ENCODE measurements at regions not wholly inside any gene's neighbourhood (a gene's known extent, or its start where the extent isn't known, plus 50 kb on each side); places are given as distances from the start of the nearest gene placed in this dataset.

DNA sequence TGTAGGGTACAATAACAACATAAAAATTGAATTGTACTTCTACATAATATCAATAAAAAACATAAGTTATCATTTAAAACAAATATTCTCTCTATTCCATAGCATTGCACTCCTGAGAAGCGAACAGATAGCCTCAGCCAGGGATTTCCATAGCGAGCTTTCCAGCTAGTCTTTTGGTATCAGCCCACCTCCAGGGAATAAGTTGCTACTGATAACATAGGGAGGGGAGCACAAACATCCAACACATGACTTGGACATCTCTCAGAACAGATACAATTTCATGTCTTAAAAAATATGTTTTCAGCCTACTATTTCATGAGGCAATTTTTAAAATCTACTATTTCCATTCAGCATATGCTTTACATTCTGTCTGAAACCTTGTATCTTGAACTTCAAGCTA lies 804.4 kb upstream of the RAB6C start:
- Mint-ChIP-seq H3K9me3 (no peaks in the 10 kb centered on the region), H3K36me3 (no peaks in the 10 kb centered on the region), H3K4me3 (no peak overlapping the region), H3K27ac (no peak overlapping the region), H3K4me1 (no peaks in the 10 kb centered on the region), H3K27me3 (no peaks in the 10 kb centered on the region)
- DNase-seq: no peak

DNA sequence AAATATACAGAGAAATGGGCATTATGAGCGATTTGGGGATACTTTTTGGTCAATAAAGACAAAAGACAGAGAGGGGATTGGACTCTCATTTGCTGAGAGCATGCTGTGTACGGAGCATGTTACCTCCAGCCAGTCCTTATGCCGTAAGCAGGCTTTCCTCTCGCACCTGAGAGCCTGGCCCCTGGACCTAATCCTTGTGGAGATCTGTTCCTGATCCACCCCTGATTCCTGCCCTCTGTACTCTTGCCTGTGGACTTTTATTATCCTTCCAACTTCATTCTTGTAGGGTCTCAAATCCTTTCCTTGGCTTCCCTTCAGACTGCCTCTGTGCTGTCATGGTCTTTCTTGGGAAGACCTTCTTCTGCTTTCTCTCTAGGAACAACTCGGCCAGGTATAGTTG lies 803.1 kb upstream of the RAB6C start:
- Mint-ChIP-seq H3K27ac (no peak overlapping the region), H3K9me3 (no peaks in the 10 kb centered on the region), H3K36me3 (no peaks in the 10 kb centered on the region), H3K4me3 (no peak overlapping the region), H3K4me1 (no peaks in the 10 kb centered on the region), H3K27me3 (no peaks in the 10 kb centered on the region)
- DNase-seq: no peak

DNA sequence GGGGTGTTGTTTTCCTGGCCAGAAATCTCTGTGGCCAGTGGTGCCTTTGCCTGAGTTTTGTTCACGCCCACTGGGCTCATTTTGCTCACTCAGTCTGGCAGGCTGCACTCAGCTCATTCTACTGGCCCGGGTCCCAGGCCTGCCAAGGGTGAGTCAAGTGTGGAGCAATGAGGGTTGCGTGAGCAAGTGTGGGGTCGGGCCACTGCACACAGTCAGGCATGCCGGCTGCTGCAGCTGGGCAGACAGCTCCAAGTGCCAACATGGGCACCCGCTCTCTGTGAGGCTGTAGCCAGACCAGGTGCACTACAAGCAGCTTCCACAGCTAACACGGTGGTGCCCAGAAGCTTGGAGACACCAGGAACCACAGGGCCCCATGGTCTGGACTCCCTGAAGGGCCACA lies 801.1 kb upstream of the RAB6C start:
- H3K36me3 Mint-ChIP-seq: no peaks in the 10 kb centered on the region
- no peaks in the 10 kb centered on the region for H3K27me3 Mint-ChIP-seq
- no peak for DNase-seq
- no peak overlapping the region for H3K4me3 Mint-ChIP-seq
- no peaks in the 10 kb centered on the region for H3K4me1 Mint-ChIP-seq
- H3K9me3 Mint-ChIP-seq: no peaks in the 10 kb centered on the region
- no peak overlapping the region for H3K27ac Mint-ChIP-seq

DNA sequence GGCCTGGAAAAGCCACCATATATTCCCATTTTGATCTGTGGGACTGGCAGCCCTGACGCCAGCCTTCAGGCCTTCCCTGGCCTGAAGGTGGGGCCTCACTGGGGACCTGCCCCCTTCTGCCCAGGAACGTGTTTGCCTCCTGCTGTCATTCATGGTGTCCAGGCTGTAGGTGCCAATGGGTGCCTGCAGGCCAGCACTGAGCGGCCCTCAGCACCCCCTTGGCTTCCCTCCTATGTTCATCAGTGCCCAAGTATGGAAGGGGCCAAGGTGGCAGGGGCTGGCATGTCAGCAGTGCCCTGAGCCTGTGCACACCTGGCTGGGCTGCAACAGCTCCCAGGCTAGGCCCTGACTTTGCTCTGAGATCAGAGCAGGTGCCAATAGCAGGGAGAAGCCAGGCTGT lies 800.3 kb upstream of the RAB6C start:
- no peaks in the 10 kb centered on the region for H3K9me3 Mint-ChIP-seq
- no peak overlapping the region for H3K4me3 Mint-ChIP-seq
- H3K27me3 Mint-ChIP-seq: no peaks in the 10 kb centered on the region
- no peak for DNase-seq
- no peaks in the 10 kb centered on the region for H3K36me3 Mint-ChIP-seq
- H3K27ac Mint-ChIP-seq: no peak overlapping the region
- H3K4me1 Mint-ChIP-seq: no peaks in the 10 kb centered on the region

DNA sequence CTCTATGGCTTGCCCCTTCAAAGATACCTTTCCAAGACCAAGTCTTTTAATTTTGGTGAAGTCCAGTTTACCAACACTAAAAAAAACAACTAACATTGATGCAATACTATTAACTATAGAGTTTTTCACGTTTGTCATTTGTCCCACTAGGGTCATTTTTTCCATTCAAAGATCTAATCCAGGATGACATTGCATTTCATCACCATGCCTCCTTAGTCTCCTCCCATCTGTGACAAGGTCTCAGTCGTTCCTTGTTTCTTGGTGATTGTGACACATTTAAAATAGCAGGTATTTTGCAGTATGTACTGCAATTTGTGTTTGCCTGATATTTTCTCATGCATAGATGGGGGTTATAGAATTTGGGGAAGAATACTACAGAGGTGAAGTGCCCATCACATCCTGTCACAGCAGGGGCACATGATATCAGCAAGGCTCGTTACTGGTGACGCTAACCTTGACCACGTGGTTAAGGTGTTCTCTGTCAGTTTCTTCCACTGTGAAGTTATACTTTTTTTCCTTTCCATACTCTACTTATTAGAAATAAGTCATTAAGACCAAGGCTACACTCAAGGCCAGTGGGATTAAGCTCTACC lies 799.2 kb upstream of the RAB6C start:
- no peaks in the 10 kb centered on the region for H3K36me3 Mint-ChIP-seq
- H3K27me3 Mint-ChIP-seq: no peaks in the 10 kb centered on the region
- no peaks in the 10 kb centered on the region for H3K4me1 Mint-ChIP-seq
- DNase-seq: no peak
- no peaks in the 10 kb centered on the region for H3K9me3 Mint-ChIP-seq
- H3K4me3 Mint-ChIP-seq: no peak overlapping the region
- H3K27ac Mint-ChIP-seq: no peak overlapping the region

DNA sequence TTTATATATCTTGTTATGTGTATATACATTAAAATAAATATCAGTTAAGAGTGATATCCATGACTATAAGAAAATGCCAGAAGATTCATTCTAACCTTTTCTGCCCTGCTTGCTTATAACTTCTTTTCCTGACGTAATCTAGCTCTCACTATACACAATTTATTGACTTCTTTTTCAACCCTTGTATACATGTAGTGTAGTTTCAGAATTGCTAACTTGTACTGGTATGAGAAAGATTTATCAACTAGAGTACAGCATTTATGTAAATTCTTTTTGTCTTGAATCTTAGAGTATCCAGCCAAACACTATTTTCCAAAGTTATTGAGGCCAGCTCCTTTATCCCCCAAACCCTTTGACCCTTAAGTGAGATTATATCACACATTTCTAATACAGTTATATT lies 798.0 kb upstream of the RAB6C start:
- Mint-ChIP-seq H3K9me3 (no peaks in the 10 kb centered on the region), H3K4me3 (no peak overlapping the region), H3K27ac (no peak overlapping the region), H3K36me3 (no peaks in the 10 kb centered on the region), H3K27me3 (peaks cover 6% of the 10 kb centered on the region), H3K4me1 (no peaks in the 10 kb centered on the region)
- no peak for DNase-seq

DNA sequence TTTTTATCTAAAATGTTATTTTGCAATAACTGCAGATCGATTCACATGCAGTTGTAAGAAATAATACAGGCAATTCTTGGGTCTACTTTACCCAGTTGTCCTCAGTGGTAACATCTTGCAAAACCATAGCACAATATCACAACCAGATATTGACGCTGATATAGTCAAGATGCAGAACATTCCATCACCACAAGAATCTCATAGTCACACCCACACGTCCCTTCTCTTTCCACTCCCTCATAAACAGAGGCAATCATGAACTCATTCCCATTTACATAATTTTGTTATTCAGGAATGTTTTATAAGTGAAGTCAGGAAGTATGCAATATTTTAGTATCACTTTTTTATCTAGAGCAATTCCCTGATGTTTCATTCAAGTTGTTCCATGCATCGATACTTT lies 797.5 kb upstream of the RAB6C start:
- DNase-seq: no peak
- Mint-ChIP-seq H3K36me3 (no peaks in the 10 kb centered on the region), H3K4me3 (no peak overlapping the region), H3K4me1 (no peaks in the 10 kb centered on the region), H3K27ac (no peak overlapping the region), H3K27me3 (peaks cover 12% of the 10 kb centered on the region), H3K9me3 (no peaks in the 10 kb centered on the region)

DNA sequence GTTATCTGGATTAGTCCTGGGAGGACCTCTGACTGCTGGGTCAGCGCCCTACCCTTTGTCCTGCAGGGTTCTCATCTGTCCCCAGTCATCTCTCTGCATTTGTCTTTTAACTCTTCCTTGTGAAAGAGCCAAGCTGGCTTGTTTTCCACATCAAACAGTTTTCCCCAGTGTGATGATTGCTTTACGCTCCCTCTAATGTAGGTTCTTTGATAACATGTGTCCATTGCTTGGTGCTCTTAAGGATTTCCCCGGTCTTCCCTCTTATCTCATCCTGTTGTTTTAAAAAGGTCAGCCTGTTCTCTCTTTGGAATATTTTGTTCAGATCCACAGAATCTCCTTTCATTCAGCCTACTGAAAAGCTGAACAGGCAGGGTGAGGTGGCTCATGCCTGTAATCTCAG lies 792.1 kb upstream of the RAB6C start:
- Mint-ChIP-seq H3K36me3 (no peaks in the 10 kb centered on the region), H3K4me1 (no peaks in the 10 kb centered on the region), H3K27ac (no peak overlapping the region), H3K27me3 (peaks cover 28% of the 10 kb centered on the region), H3K9me3 (no peaks in the 10 kb centered on the region), H3K4me3 (no peak overlapping the region)
- DNase-seq: no peak

DNA sequence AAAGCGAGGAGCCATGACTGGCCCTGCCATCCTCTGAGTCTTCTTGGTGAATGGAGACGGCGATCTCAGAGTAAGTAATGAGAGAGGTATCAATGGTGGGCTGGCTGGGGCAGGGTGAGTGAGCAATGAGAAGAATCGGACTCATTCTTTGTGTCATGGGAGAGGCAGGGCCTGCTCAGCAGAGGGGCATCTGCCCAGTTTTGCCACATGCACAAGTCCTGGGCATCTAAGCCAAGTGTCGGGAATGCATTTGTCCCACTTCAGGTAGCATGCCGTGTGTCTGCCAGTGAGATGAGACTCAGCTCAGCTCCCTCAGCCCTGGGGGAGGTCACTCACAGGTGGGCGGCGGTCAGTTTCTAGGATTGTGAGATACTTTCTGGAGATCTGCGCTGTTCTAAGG lies 791.0 kb upstream of the RAB6C start:
- Mint-ChIP-seq H3K4me3 (no peak overlapping the region), H3K9me3 (no peaks in the 10 kb centered on the region), H3K4me1 (no peaks in the 10 kb centered on the region), H3K27me3 (peaks cover 28% of the 10 kb centered on the region), H3K36me3 (no peaks in the 10 kb centered on the region), H3K27ac (no peak overlapping the region)
- no peak for DNase-seq

DNA sequence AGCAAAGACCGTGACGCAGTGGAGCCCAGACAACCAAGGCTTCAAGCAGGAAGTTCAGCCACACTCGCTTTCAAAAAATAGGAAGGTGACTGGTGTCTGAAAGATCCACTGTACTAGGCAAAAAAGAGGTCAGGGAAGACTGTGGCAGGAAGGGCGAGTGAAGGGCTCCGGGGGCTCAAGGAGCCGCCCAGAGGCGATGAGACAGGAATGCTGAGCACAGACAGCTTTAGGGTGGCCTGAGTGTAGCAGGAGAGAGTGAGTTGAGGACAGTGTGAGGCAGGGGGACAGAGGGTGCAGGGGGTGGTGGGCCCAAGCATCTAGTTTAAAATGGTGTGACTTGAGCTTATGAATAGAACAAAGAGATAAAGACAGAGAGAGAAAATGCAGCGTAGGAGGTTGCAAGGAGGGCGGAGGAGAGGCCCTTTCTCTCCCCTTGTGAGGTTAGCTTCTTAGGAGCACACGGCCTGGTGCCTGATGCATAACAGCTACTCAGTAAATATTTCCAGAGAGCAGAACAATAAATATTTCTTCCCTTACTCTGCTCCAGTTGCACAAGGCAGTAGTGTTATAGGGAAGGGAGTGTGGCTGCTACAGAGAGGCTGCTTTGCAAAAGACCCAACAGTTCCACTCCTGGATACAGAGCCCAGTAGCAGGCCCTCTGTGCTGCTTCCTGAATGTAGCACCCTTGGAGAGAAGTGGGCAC lies 789.7 kb upstream of the RAB6C start:
- Mint-ChIP-seq H3K36me3 (no peaks in the 10 kb centered on the region), H3K27ac (no peak overlapping the region), H3K4me3 (no peak overlapping the region), H3K9me3 (no peaks in the 10 kb centered on the region), H3K27me3 (peaks cover 28% of the 10 kb centered on the region), H3K4me1 (no peaks in the 10 kb centered on the region)
- no peak for DNase-seq

DNA sequence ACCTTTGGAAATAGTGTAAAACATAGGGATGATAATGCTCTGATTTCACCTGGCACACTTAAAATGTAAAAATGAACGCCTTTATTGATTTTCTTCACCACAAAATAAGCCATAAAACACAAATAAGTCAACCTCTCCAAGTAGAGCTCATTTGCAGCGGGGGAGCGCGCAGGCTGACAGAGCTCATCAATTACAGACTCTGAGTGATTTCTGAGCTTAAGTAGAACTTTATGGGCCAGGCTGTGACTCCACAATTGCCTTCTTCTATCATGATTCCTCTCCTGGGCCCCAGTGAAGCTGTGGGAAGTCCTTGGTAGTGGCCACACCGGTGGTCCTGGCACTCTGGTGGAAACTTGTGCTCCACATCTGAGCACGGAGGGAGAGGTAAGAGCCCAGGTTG lies 789.0 kb upstream of the RAB6C start:
- Mint-ChIP-seq H3K27ac (no peak overlapping the region), H3K36me3 (no peaks in the 10 kb centered on the region), H3K4me1 (no peaks in the 10 kb centered on the region), H3K4me3 (no peak overlapping the region), H3K27me3 (peaks cover 28% of the 10 kb centered on the region), H3K9me3 (no peaks in the 10 kb centered on the region)
- no peak for DNase-seq

DNA sequence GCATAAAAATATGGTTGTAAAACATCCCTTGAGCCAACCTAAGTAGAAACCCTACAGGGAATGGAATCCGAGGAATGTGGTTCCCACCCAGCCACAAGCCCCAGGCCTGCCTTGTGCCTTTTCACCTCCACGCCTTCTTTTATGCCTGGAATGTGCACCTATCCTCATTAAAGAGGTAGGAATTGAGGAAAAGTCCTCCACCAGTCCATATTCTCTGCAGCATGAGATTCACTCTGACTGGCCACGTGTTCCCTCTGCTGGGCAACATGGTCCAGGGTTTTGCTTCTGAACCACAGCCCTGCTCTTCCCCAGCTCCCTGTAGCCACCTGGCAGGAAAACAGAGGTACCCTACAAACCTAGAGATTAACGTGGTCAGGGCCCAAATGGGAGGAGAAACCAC lies 787.9 kb upstream of the RAB6C start:
- no peaks in the 10 kb centered on the region for H3K36me3 Mint-ChIP-seq

DNA sequence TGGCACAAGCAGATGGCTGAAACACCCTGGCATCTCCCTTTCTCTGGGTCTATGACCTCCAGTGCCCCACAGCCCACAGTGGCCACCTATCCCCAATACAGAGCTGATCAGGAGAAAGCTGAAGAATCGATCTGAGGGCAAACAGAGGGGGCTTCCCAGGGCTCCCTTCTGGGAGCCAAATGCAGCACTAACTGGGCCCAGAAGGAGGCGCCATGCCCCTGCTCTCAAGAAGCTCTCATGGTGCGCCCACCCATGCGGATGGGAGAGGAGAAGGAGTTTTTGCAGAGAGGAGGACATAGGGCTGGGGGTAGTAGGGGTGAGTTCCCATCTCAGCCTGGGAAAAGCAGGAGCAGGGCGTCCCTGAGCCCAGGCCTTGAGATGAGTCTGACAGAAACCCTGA lies 787.3 kb upstream of the RAB6C start:
- H3K9me3 Mint-ChIP-seq: no peaks in the 10 kb centered on the region
- H3K4me3 Mint-ChIP-seq: no peak overlapping the region
- DNase-seq: no peak
- no peak overlapping the region for H3K27ac Mint-ChIP-seq
- no peaks in the 10 kb centered on the region for H3K36me3 Mint-ChIP-seq
- no peaks in the 10 kb centered on the region for H3K4me1 Mint-ChIP-seq
- H3K27me3 Mint-ChIP-seq: peaks cover 15% of the 10 kb centered on the region

More for the DNA sequence above, 787.9 kb upstream of the RAB6C start:
- H3K27me3 Mint-ChIP-seq: peaks cover 20% of the 10 kb centered on the region
- no peak for DNase-seq
- H3K4me3 Mint-ChIP-seq: no peak overlapping the region
- no peak overlapping the region for H3K27ac Mint-ChIP-seq
- no peaks in the 10 kb centered on the region for H3K9me3 Mint-ChIP-seq
- no peaks in the 10 kb centered on the region for H3K4me1 Mint-ChIP-seq

DNA sequence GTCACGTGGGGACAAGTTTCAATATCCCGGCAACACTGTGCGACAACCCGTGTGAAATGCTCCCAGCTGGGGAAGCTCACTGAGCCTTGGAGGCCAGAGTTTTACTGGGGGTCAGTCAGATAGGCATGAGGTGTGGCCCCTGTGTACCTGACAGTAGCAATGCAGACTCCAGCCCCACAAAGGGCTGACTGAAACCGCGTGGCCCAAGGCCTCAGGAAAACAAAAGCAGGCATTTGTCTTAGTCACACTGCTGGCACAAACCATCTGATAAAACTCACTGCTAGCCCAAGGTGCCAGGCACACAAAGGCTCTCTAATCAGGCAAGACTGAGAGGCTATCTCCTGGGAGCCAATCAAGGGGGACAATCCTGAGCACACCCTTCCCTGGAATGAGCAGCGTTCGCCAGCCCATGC lies 786.6 kb upstream of the RAB6C start:
- no peaks in the 10 kb centered on the region for H3K4me1 Mint-ChIP-seq
- no peaks in the 10 kb centered on the region for H3K9me3 Mint-ChIP-seq
- no peaks in the 10 kb centered on the region for H3K36me3 Mint-ChIP-seq
- DNase-seq: no peak
- H3K4me3 Mint-ChIP-seq: no peak overlapping the region
- peaks cover 14% of the 10 kb centered on the region for H3K27me3 Mint-ChIP-seq
- no peak overlapping the region for H3K27ac Mint-ChIP-seq

DNA sequence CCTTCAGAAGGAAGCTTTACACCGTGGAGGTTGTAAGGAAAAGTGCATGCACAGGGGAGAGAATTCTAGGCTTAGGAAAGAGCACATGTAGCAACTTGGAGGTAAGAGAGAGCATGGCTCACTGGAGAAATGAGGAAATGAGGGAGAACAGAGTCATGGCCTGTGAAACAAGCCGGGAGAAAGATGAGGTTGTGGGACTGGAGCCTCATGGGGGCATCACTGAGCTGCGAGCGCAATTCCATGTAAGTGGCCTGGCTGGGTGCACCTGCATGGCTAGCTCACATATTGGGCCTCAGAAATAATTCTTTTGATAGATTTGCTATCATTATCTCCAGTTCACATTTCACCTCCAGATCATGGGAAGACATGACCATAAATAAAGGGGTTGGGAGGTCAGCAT lies 785.5 kb upstream of the RAB6C start:
- Mint-ChIP-seq H3K36me3 (no peaks in the 10 kb centered on the region), H3K27ac (no peak overlapping the region), H3K9me3 (no peaks in the 10 kb centered on the region), H3K4me1 (no peaks in the 10 kb centered on the region), H3K27me3 (peaks cover 3% of the 10 kb centered on the region), H3K4me3 (no peak overlapping the region)
- no peak for DNase-seq

DNA sequence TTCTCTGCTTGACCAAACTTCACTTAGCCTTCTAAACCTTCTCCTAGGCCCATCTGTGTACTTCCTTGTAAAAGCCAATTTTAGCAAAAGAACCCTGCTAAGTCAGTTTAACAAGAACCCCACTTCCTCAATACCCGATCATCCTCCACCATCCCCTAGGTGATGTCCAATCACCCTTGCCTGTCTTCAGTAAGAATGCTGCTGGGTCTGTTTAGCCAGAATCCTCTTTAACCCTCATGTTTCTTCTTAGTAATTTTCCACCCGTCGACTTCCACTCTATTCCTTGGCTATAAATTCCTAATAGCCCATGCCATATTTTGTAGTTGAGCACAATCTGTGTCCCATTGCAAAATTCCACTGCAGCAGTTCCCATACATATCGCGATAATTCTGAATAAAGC lies 780.0 kb upstream of the RAB6C start:
- H3K27me3 Mint-ChIP-seq: peaks cover 3% of the 10 kb centered on the region
- no peaks in the 10 kb centered on the region for H3K36me3 Mint-ChIP-seq

More for the DNA sequence above, 780.0 kb upstream of the RAB6C start:
- Mint-ChIP-seq H3K27ac (no peak overlapping the region), H3K4me1 (no peaks in the 10 kb centered on the region), H3K9me3 (no peaks in the 10 kb centered on the region), H3K4me3 (no peak overlapping the region)
- no peak for DNase-seq

All from activated naive CD8-positive, alpha-beta T cell treated with anti-CD3 and anti-CD28 coated beads for 36 hours (primary cell).